GM21423 (cell line): ENCODE measurements at regions not wholly inside any gene's neighbourhood (a gene's known extent, or its start where the extent isn't known, plus 50 kb on each side); places are given as distances from the start of the nearest gene placed in this dataset.

Experiments used
- ATAC-seq: cut with Tn5 transposase; IDR thresholded peaks from one replicate; pipeline ENCODE4 v1.9.1; 2021; ENCODE audit warnings: mild to moderate bottlenecking, moderate library complexity; ENCODE audit not compliant: unreplicated experiment

DNA sequence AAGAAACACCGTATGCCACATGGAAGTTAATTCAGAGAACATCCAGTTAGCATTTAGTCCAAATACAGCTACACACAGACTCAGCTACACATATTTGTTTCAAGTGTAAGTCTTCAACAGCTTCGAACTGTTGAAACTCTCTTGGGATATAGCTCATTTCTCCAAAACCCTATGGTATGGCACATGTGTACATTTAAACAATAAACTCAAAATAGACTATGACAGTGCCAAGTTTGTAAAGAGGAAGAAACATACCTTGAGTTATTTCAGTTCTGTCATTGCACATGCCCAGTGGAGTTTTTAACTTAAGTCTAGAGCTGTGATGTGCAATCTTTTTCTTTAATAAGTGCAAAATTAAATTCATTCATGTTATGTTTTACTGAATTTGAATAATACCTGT, 155.1 kb upstream of the RAI14 start:
- ATAC-seq = no peak

DNA sequence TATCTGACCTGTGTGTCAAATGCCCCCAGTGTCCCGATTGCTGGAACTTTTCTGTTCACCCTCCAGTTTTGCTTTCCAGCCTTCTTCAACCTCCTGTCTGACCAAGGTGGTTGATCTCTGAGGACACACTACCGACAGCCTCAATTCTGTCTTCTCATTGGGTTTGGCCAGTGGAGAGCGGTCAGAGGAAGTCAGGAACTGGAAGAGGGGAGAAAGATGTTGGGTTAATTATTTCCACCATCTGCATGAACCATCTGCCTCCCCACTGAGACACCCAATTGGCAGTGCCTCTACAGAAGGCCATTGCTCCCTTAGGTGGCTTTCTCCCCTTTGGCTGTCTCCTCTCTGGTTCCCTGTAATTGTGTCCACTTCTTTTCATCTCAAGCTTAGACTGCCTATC, 154.3 kb upstream of the RAI14 start:
- no peak for ATAC-seq

- ATAC-seq = no peak
These were observed 153.5 kb upstream of the RAI14 start for GRCh38 chr5:34502581-34502980.

GRCh38 chr5:34503379-34504253, 152.5 kb upstream of the RAI14 start:
- no peak for ATAC-seq

GRCh38 chr5:34504967-34505366, 151.2 kb upstream of the RAI14 start:
- ATAC-seq = no peak

DNA sequence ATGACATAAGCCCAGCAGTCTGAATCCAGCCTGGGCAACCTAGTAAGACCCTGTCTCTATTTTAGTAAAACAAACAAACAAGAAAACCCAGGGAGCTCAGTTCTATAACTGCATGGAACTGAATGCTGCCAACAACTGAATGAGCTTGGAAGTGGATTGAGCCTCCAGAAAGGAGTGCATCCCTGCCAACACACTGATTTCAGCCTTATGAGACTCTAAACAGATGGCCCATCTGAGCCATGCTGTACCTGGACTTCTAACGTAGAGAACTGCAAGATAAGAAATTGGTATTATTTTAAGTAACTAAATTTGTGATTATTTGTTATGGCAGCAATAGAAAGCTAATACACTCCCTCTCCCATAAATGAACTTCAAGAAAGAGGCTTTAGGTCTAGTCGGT, 150.4 kb upstream of the RAI14 start:
- ATAC-seq = no peak

DNA sequence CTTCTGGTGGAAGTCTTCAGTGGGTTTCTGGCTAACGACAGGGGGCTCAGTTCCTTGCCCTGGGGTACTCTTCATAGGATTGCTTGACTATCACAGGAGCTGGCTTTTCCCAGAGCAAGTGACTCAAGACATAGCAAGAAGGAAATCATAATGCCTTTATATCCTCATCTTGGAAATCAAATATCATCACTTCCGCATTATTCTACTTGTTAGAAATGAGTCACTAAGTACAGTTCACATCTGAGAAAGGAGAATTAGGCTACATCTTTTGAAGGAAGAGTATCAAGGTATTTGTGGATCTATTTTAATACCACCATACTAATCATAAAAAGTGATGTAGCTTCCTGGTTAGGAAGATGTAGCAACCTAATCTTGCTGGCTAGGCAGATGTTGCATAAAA, 148.2 kb upstream of the RAI14 start:
- ATAC-seq = no peak

- no peak for ATAC-seq
These were observed 146.7 kb upstream of the RAI14 start for GRCh38 chr5:34509392-34509791.

- ATAC-seq = no peak
These were observed 146.1 kb upstream of the RAI14 start for GRCh38 chr5:34510002-34510401.

GRCh38 chr5:34511063-34511462, 145.1 kb upstream of the RAI14 start:
- no peak for ATAC-seq

- no peak for ATAC-seq
These were observed 144.6 kb upstream of the RAI14 start for GRCh38 chr5:34511481-34511880.

GRCh38 chr5:34511915-34512314, 144.2 kb upstream of the RAI14 start:
- ATAC-seq = no peak

- ATAC-seq = no peak
These were observed 140.0 kb upstream of the RAI14 start for GRCh38 chr5:34516166-34516565.

DNA sequence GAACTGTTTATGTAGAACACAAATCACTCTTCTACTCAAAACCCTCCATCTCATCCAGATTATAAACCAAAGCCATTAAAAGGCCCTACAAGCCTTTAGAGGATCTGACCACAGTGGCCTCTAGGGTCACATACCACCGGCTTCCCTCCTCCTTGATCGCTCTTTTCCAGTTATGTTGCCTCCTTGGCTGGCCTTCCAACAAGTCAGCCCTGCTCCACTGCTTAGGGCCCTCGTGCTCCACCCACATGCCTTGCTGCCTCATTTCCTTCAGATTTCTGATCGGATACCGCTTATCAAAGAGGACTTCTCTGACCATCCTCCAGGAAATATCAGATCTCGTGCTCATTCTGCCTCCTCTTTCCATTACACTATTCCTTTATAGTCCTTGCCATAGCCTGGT, 139.4 kb upstream of the RAI14 start:
- ATAC-seq = no peak

DNA sequence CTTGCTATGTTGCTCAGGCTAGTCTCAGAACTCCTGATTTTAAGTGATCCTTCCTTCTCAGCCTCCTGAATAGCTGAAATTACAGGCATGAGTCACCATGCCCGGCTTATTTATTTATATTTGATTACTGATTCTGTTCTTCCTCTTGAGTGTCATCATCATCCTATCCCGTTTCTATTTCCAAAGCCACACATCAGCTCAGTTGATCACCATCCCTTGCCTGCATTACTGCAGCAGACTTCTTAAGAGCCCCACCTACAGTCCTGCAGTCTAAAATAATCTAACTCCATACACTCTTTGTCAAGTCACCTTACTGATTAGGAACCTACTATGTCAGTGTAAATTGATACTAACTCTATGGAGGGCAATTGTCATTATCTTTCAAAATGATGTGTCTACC, 138.9 kb upstream of the RAI14 start:
- ATAC-seq = no peak

- no peak for ATAC-seq
These were observed 136.5 kb upstream of the RAI14 start for GRCh38 chr5:34519489-34520220.

DNA sequence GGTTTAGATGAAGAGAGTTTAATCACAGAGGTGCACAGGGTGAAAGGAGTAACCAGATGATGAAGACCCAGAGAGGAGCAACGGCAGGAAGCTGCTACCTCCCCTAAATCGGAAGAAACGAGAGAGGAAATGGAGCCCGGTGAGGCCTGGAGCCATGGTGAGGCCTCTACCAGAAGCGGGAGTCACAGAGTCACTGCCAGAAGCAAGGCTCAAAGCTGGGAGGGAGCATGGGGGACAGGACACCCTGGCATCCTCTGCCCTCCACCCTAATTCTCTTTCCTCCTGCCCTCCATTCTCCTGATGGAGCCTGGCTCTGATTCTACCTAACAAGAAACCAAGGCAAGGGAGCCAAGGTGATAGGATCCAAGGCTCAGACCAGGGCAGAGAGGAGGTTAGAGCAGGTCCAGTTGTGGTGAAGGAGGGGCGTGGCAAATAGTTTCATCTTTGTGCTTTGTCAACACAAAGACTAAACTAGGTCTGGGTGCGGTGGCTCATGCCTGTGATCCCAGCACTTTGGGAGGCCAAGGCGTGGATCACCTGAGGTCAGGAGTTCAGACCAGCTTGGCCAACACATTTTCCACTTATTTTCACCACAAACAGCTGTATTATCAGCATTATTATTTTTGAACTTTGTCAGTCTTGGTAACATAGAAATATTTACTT, 134.4 kb upstream of the RAI14 start:
- ATAC-seq = no peak

- peak; percentile 90 for ATAC-seq
These were observed 133.3 kb upstream of the RAI14 start for GRCh38 chr5:34522599-34523386.

DNA sequence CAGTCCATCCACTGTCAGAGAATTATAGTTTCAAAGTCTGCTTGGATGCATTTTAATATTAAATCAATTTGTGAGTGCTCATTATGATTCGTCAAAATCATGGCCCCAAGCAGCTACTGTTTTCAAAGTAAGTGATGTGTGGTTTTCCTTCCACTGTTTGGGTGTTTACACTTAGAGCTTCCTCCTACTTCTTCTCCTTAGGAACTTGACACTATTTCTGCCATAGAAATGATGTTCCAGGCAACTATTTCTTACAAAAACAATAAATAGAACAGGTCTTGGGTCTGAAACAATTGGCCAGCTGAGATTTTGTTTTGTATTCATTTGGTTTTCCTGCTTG, 132.8 kb upstream of the RAI14 start:
- no peak for ATAC-seq

DNA sequence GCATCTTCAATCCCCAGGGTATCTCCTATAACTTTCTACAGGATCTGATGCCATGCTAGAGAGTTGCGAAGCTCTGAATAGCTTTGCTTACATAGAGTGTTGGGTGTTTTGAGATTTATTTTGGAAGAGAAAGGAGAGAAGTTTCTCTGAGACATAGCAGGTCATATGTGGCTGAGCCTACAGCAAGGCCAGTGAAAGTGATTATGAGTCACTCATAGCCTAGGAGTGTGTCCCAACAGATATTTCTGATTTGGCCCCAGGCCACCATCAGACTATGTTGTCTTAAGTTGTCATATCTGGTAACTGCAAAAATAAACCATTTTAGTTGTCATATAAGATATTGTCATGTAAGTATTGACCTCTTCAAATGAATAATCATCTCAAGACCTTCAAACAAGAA, 132.0 kb upstream of the RAI14 start:
- no peak for ATAC-seq

DNA sequence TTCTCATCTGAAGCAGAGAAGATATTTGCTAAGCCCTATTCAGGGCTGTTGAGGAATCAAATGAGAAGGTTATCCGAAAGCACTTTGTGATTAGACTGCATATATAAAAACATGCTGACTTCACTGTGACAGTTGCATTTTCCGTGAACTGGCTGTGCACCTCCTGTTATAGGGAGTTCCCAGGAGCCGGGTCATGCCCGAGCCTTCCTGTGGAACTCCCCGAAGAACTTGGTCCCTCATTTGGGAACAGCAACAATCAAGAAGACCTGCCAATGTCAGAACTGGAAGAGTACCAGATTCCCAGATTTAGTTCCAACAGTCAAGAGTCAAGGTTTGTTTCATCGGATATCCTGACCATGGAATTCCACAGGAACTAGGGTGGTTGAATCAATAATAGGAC, 130.4 kb upstream of the RAI14 start:
- ATAC-seq = no peak
